HG02840 (cell line): ENCODE measurements at regions not wholly inside any gene's neighbourhood (a gene's known extent, or its start where the extent isn't known, plus 50 kb on each side); places are given as distances from the start of the nearest gene placed in this dataset.

ENCODE experiments used
- ATAC-seq: cut with Tn5 transposase; IDR thresholded peaks from one replicate; pipeline ENCODE4 v1.9.1; 2021; ENCODE audit warnings: mild to moderate bottlenecking, moderate library complexity, moderate number of reproducible peaks; ENCODE audit not compliant: unreplicated experiment, low FRiP score

- no peak for ATAC-seq
Measured at GRCh38 chr9:107158321-107158720, 124.8 kb upstream of the RAD23B start.

- ATAC-seq = no peak
Measured at GRCh38 chr9:107161338-107161737, 121.7 kb upstream of the RAD23B start.

- ATAC-seq = no peak
Measured at GRCh38 chr9:107163370-107163769, 119.7 kb upstream of the RAD23B start.

- no peak for ATAC-seq
Measured at GRCh38 chr9:107169796-107170195, 113.3 kb upstream of the RAD23B start.

GRCh38 chr9:107170801-107171200, 112.3 kb upstream of the RAD23B start:
- no peak for ATAC-seq

- ATAC-seq = peak; percentile 62
Measured at GRCh38 chr9:107172160-107172978, 110.7 kb upstream of the RAD23B start.

GRCh38 chr9:107172979-107173347, 110.1 kb upstream of the RAD23B start:
- no peak for ATAC-seq

GRCh38 chr9:107173422-107174180, 109.5 kb upstream of the RAD23B start:
- ATAC-seq = no peak

- ATAC-seq = no peak
Measured at GRCh38 chr9:107174441-107174840, 108.6 kb upstream of the RAD23B start.

- no peak for ATAC-seq
Measured at GRCh38 chr9:107175041-107175440, 108.0 kb upstream of the RAD23B start.

- ATAC-seq = no peak
Measured at GRCh38 chr9:107175816-107176435, 107.2 kb upstream of the RAD23B start.

GRCh38 chr9:107176436-107177151, 106.5 kb upstream of the RAD23B start:
- ATAC-seq = no peak

GRCh38 chr9:107177243-107177839, 105.7 kb upstream of the RAD23B start:
- ATAC-seq = no peak

GRCh38 chr9:107177857-107178256, 105.2 kb upstream of the RAD23B start:
- no peak for ATAC-seq

GRCh38 chr9:107178293-107178692, 104.8 kb upstream of the RAD23B start:
- no peak for ATAC-seq

GRCh38 chr9:107180206-107180605, 102.9 kb upstream of the RAD23B start:
- ATAC-seq = no peak

- ATAC-seq = no peak
Measured at GRCh38 chr9:107183176-107183575, 99.9 kb upstream of the RAD23B start.

GRCh38 chr9:107188376-107188775, 94.7 kb upstream of the RAD23B start:
- no peak for ATAC-seq

- no peak for ATAC-seq
Measured at GRCh38 chr9:107190061-107190935, 92.8 kb upstream of the RAD23B start.
